Hepatocyte (in vitro differentiated cells): ENCODE measurements at regions not wholly inside any gene's neighbourhood (a gene's known extent, or its start where the extent isn't known, plus 50 kb on each side); places are given as distances from the start of the nearest gene placed in this dataset.

Source experiments
- DNase-seq: peaks from one replicate; pipeline ENCODE4 v3.0.0-alpha.2; 2016; ENCODE audit warnings: low spot score
- H2AFZ ChIP-seq: fragments of 200-600 bp; sonication (generic); 2 replicates; pipeline ENCODE4 v1.6.0; 2016; ENCODE audit warnings: antibody characterized with exemption, mild to moderate bottlenecking
- H3K27ac ChIP-seq: fragments of 200-600 bp; sonication (generic); 2 replicates; pipeline ENCODE4 v1.5.1; 2016; ENCODE audit warnings: mild to moderate bottlenecking
- H3K27me3 ChIP-seq: fragments of 200-600 bp; sonication (generic); 2 replicates; pipeline ENCODE4 v1.6.1; 2016
- H3K36me3 ChIP-seq: fragments of 200-600 bp; sonication (generic); replicated peaks from 2 replicates; pipeline ENCODE4 v1.5.1; 2016; ENCODE audit warnings: low read depth; ENCODE audit not compliant: insufficient read depth
- H3K4me1 ChIP-seq: fragments of 200-600 bp; sonication (generic); 2 replicates; pipeline ENCODE4 v1.5.1; 2016; ENCODE audit warnings: mild to moderate bottlenecking, moderate library complexity; ENCODE audit not compliant: insufficient read depth
- H3K4me2 ChIP-seq: fragments of 200-600 bp; sonication (generic); 2 replicates; pipeline ENCODE4 v1.6.0; 2016
- H3K4me3 ChIP-seq: fragments of 200-600 bp; sonication (generic); 2 replicates; pipeline ENCODE4 v1.5.1; 2016; ENCODE audit warnings: mild to moderate bottlenecking
- H3K79me2 ChIP-seq: fragments of 200-600 bp; sonication (generic); 2 replicates; pipeline ENCODE4 v1.6.0; 2017; ENCODE audit warnings: mild to moderate bottlenecking
- H3K9me2 ChIP-seq: fragments of 200-600 bp; sonication (generic); replicated peaks from 2 replicates; pipeline ENCODE4 v1.6.0; 2017; ENCODE audit warnings: mild to moderate bottlenecking; ENCODE audit not compliant: insufficient read depth
- H3K9me3 ChIP-seq: fragments of 200-600 bp; sonication (generic); 2 replicates; pipeline ENCODE4 v1.5.1; 2016; ENCODE audit warnings: low read depth, mild to moderate bottlenecking
- H4K20me1 ChIP-seq: fragments of 200-600 bp; sonication (generic); 2 replicates; pipeline ENCODE4 v1.6.0; 2016; ENCODE audit warnings: mild to moderate bottlenecking; ENCODE audit not compliant: insufficient read depth, poor library complexity, severe bottlenecking
- CTCF ChIP-seq: fragments of 200-600 bp; sonication (generic); IDR thresholded peaks from 2 replicates; pipeline ENCODE4 v1.5.1; 2016; ENCODE audit warnings: antibody characterized with exemption, mild to moderate bottlenecking; ENCODE audit not compliant: poor library complexity
- EZH2 ChIP-seq: fragments of 200-600 bp; sonication (generic); IDR thresholded peaks from 2 replicates; pipeline ENCODE4 v1.6.1; 2016; ENCODE audit warnings: antibody characterized with exemption, mild to moderate bottlenecking, borderline replicate concordance
- EZH2phosphoT487 ChIP-seq: fragments of 200-600 bp; sonication (generic); IDR thresholded peaks from one replicate; pipeline ENCODE4 v1.6.1; 2018; ENCODE audit warnings: antibody characterized with exemption, mild to moderate bottlenecking, low read depth, moderate library complexity; ENCODE audit not compliant: unreplicated experiment, severe bottlenecking
- WGBS: methylation state at CpG from one replicate; pipeline ENCODE4 v1.1.6; 2016; ENCODE audit warnings: low lambda C conversion rate; ENCODE audit errors: missing lambda C conversion rate; 5-methylcytosine and 5-hydroxymethylcytosine counted together

DNA sequence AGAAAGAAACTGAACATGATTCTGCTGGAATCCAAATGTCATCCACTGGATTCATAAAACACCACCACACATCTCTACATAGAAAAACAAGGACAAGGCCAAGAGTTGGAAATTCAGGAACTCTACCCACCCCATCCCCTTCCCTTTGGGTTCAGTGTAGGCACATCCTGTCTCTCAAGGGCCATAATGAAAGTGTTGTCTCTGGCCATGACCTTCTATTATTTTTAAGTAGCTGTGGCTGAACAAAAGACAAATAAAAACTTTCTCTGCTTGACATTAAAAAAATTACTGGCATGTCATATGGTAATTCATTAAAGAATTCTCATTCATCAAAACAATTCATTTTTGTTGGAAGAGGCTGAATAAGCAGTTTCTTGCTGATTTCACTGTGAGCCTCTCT lies 54.9 kb upstream of the ZBTB18 start:
- Histone ChIP-seq H3K4me1 (no peaks in the 10 kb centered on the region), H3K79me2 (no peaks in the 10 kb centered on the region), H3K27me3 (no peaks in the 10 kb centered on the region), H3K9me2 (no peaks in the 10 kb centered on the region), H3K4me3 (no peak overlapping the region), H3K36me3 (no peaks in the 10 kb centered on the region), H2AFZ (no peak overlapping the region), H3K27ac (no peak overlapping the region), H3K4me2 (no peak overlapping the region), H3K9me3 (no peaks in the 10 kb centered on the region), H4K20me1 (no peaks in the 10 kb centered on the region)
- TF ChIP-seq EZH2 = no peak
- no peak for TF ChIP-seq CTCF
- TF ChIP-seq EZH2phosphoT487 = no peak
- no peak for DNase-seq

DNA sequence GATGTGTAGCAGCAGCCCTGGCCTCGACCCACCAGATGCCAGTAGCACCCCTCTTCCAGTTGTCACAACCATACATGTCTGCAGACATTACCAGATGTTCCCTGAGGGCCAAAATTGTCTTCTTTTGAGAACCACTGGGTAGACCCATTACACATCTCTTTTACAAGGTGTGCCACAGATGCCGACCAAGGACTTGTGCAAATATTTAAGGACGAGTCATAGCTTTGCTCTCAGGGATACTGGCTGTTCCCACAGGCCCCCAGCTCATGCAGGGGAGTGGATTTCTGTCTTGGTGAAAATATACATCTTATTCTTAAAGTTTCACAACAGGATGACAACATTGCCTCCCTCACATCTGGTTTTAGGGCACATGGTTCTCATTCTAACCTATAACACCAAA lies 59.4 kb upstream of the ZBTB18 start:
- Histone ChIP-seq H4K20me1 (no peaks in the 10 kb centered on the region), H3K79me2 (no peaks in the 10 kb centered on the region), H3K9me3 (no peaks in the 10 kb centered on the region), H3K9me2 (no peaks in the 10 kb centered on the region), H3K27ac (no peak overlapping the region), H3K4me3 (no peak overlapping the region), H3K36me3 (no peaks in the 10 kb centered on the region), H3K4me1 (no peaks in the 10 kb centered on the region), H3K4me2 (no peak overlapping the region), H2AFZ (no peak overlapping the region), H3K27me3 (no peaks in the 10 kb centered on the region)
- no peak for TF ChIP-seq EZH2
- TF ChIP-seq EZH2phosphoT487 = no peak
- no peak for TF ChIP-seq CTCF
- DNase-seq = no peak
- 62% methylated on average over 3 of the region's 3 CpGs for WGBS

DNA sequence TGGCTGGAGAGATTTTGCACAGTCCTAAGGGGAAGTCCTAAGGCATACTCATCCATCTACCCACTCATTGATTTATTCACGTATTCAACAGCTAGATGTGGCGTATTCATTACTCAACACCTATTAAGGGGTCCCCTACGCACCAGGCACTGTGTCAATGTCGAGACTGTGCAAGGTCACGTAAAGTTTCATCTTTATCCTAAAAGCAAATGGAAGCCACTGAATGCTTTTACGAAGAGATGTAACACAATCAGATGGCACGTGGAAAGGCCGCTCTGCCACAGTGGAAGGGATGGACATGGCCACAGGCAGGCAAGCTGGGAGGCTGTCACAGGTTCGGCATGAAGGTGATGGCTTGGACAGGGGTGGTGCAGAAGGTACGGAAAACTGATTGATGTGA lies 66.3 kb upstream of the ZBTB18 start:
- Histone ChIP-seq H3K4me2 (no peak overlapping the region), H2AFZ (no peak overlapping the region), H3K79me2 (no peaks in the 10 kb centered on the region), H3K9me3 (no peaks in the 10 kb centered on the region), H4K20me1 (no peaks in the 10 kb centered on the region), H3K4me3 (no peak overlapping the region), H3K27me3 (peaks cover 9% of the 10 kb centered on the region), H3K27ac (no peak overlapping the region), H3K36me3 (no peaks in the 10 kb centered on the region), H3K4me1 (no peaks in the 10 kb centered on the region), H3K9me2 (no peaks in the 10 kb centered on the region)
- TF ChIP-seq EZH2phosphoT487 (no peak), EZH2 (no peak), CTCF (no peak)
- DNase-seq = no peak
- WGBS = 96% methylated on average over 10 of the region's 10 CpGs

GRCh38 chr1:243982447-243983018 lies 68.5 kb upstream of the ZBTB18 start:
- TF ChIP-seq CTCF = no peak
- TF ChIP-seq EZH2 = no peak
- TF ChIP-seq EZH2phosphoT487 = no peak
- no peaks in the 10 kb centered on the region for H4K20me1 ChIP-seq
- WGBS = 66% methylated on average over 7 of the region's 7 CpGs
- no peak overlapping the region for H3K4me2 ChIP-seq
- H3K9me2 ChIP-seq = no peaks in the 10 kb centered on the region
- no peak for DNase-seq
- H3K9me3 ChIP-seq = no peaks in the 10 kb centered on the region
- H3K27me3 ChIP-seq = peaks cover 9% of the 10 kb centered on the region
- H2AFZ ChIP-seq = no peak overlapping the region
- no peaks in the 10 kb centered on the region for H3K36me3 ChIP-seq
- H3K79me2 ChIP-seq = no peaks in the 10 kb centered on the region
- no peak overlapping the region for H3K4me3 ChIP-seq
- no peak overlapping the region for H3K27ac ChIP-seq
- H3K4me1 ChIP-seq = no peaks in the 10 kb centered on the region
